Fibroblast of mammary gland (primary cell): ENCODE measurements at regions not wholly inside any gene's neighbourhood (a gene's known extent, or its start where the extent isn't known, plus 50 kb on each side); places are given as distances from the start of the nearest gene placed in this dataset.

Source experiments
- DNase-seq: peaks from one replicate; pipeline ENCODE4 v3.0.0-alpha.2; 2010; ENCODE audit warnings: low read depth
- H3K4me3 ChIP-seq: 2 replicates; pipeline ENCODE4 v1.5.1; 2011; ENCODE audit warnings: low read depth, mild to moderate bottlenecking, low read length, moderate library complexity; ENCODE audit not compliant: control insufficient read depth
- TF ChIP-seq, protein P1 (sequence below): conservative IDR thresholded peaks from 2 replicates; pipeline ENCODE4 v1.5.1; 2011; ENCODE audit warnings: low read depth, low read length, inconsistent platforms; ENCODE audit not compliant: control insufficient read depth, insufficient read depth

DNA sequence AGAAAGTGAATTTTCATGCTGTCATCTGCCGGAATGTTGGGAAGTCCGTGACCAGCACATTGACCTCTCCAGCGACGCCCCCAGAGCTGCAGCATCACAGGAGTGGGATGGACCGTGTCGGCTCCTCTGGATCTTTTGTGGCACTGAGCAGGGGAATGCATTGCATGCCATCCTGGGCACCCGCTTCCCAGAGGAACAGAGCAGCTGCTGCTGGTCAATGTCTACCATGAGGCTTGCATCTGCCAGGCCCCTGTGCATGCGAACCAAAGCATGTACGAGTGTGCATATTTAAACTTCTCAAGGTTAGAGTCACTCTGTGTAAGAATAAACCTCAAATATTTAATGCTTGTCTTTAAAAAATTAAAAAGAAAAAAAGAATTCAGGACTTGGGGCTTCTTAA is 414.8 kb downstream of the GADD45G start:
- DNase-seq, result no peak
- TF ChIP-seq, protein P1, sequence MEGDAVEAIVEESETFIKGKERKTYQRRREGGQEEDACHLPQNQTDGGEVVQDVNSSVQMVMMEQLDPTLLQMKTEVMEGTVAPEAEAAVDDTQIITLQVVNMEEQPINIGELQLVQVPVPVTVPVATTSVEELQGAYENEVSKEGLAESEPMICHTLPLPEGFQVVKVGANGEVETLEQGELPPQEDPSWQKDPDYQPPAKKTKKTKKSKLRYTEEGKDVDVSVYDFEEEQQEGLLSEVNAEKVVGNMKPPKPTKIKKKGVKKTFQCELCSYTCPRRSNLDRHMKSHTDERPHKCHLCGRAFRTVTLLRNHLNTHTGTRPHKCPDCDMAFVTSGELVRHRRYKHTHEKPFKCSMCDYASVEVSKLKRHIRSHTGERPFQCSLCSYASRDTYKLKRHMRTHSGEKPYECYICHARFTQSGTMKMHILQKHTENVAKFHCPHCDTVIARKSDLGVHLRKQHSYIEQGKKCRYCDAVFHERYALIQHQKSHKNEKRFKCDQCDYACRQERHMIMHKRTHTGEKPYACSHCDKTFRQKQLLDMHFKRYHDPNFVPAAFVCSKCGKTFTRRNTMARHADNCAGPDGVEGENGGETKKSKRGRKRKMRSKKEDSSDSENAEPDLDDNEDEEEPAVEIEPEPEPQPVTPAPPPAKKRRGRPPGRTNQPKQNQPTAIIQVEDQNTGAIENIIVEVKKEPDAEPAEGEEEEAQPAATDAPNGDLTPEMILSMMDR, result no peak
- no peak overlapping the region for H3K4me3 ChIP-seq

GRCh38 chr9:90020276-90020871 is 415.6 kb downstream of the GADD45G start:
- H3K4me3 ChIP-seq, result no peak overlapping the region
- no peak for DNase-seq
- TF ChIP-seq, protein P1, result no peak

DNA sequence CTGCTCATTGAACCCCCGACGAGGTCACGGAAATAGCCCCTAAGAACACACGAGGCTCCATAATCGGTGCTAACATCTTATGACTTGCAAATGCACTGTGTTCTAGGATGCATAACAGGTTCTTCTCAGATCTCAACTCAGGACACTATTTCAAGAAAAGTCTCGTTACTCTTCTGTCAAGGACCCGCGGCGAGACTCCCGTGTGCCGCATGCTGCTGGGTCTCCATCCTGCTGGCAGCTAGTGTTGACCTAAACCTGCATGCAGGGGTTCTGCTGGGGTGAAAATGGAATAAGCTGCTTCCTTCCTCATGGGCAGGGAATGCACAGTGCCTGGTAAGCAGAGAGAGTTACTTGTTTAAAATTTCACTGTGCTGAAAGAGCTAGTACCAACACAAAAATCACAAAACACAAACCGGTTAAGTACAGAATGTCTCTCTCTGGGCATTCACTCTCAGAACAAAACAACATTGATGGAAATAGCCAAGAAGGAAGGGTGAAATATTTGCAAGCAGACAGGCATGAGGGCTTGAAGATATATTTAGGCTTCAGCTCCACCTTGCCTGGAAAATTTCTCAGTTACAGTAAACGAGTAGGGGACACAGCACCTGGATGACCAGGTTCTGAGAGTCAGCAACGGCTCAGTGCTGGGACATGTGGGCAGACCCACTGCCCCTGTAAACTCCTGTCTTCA is 416.5 kb downstream of the GADD45G start:
- no peak for DNase-seq
- TF ChIP-seq, protein P1, result no peak
- no peak overlapping the region for H3K4me3 ChIP-seq

- DNase-seq, result no peak
- no peak overlapping the region for H3K4me3 ChIP-seq
- TF ChIP-seq, protein P1, result no peak
Measured at GRCh38 chr9:90022474-90022873, 417.7 kb downstream of the GADD45G start.

DNA sequence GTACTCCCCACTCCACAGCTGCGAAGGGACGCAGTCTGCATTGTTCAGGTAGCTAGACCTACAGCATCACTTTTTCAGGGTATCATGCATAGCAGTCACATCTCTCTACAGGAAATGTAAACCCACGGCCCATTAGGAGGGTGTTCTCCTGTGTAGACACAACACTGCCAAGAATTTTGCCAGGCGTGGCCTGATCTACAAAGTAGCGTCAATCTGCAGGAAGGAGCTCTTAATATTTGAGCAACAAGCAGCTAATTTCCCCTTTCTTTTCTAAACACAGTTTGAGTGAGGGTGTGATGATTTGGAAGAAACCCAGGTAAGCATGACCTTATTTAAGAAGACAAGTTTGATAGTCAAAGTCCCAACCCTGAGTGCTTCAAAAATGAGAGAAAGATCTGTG is 419.0 kb downstream of the GADD45G start:
- DNase-seq, result no peak
- H3K4me3 ChIP-seq, result no peak overlapping the region
- TF ChIP-seq, protein P1, result no peak

DNA sequence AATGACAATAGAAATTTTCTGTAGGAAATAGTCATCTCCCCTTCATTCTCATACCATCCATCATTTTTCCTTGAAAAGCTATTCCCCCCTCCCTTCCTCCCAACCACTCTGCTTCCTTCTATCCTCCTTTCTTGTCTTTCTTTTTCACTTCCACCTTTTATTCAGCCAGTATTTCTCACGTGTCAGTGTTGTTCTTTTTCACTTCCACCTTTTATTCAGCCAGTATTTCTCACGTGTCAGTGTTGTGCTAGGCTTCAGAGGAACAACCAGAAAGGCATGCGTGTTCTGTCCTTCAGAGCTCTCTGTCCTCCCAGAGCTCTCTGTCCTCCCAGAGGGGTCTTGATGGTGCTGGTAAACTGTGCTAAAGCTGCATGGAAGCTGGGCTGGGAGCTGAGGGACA is 419.6 kb downstream of the GADD45G start:
- no peak for DNase-seq
- TF ChIP-seq, protein P1, result no peak
- no peak overlapping the region for H3K4me3 ChIP-seq

DNA sequence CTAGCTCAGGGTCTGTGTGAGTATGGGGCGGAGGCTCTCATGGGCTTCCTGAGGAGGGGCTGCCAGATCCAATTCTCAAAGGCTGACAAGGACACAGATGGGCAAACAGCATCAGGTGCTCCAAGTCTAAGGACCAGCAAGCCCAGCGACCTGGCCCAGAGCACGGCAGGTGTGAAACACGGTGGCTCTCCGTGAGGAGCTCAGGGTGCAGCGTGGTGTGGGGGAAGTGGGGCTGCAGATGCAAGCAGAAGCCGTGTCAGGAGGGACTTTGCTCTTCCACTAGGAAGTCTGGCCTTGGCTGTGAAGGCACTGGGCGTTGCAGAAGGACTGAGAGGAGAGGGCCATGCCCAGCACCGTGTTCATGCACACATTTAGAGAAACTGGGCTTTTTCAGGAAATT is 420.0 kb downstream of the GADD45G start:
- H3K4me3 ChIP-seq, result no peak overlapping the region
- TF ChIP-seq, protein P1, result no peak
- DNase-seq, result no peak
